HUDEP-2 (cell line): ENCODE measurements at regions not wholly inside any gene's neighbourhood (a gene's known extent, or its start where the extent isn't known, plus 50 kb on each side); places are given as distances from the start of the nearest gene placed in this dataset.

Experiments used
- DNase-seq, 76 experiments: peaks; one replicate each; lab custom pipeline; 2025; ENCODE audit not compliant: unreplicated experiment in 76 of 76; lab: John Stamatoyannopoulos, UW

DNA sequence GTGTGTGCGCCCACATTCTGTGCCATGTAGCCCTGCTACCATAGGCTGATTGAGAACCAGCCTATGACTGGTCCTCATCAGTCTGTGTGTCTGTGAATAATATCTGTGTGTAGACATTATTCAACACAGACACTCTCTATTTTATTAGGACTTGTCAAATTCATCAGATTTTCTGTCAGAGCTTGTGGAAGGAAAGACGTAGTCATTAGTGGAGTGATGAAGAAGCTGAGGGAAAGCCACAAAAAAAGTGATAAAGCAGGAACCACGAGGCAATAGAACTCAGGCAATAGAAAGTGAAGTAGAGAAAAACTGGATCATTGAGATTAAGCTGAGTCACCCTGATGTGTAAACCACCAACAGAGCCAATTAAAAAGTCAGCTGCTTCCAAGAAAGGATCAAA, 122.2 kb upstream of the MARCKS start:
- DNase-seq: no peak

DNA sequence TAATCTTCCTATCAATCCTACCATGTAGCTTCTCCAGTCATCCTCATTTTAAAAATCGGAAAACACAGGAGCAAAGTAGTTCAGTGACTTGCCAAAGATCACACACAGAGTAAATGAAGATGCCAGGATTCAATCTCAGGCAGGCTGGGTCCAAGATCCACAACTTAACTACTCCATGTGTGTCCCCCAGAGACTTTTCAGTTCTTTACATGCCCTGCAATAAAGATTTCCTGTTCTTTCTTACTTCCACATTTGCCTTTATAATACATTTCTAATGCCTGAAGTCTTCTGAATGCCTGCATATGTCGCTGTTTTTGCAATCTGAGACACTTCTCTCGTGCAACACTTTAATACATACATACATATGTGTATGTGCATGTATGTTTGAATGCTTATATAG, 121.7 kb upstream of the MARCKS start:
- no peak for DNase-seq

- no peak for DNase-seq
Observed at GRCh38 chr6:113736978-113737377, 120.2 kb upstream of the MARCKS start.

- DNase-seq: no peak
Observed at GRCh38 chr6:113739041-113739655, 118.0 kb upstream of the MARCKS start.

- no peak for DNase-seq
Observed at GRCh38 chr6:113741651-113742050, 115.5 kb upstream of the MARCKS start.

DNA sequence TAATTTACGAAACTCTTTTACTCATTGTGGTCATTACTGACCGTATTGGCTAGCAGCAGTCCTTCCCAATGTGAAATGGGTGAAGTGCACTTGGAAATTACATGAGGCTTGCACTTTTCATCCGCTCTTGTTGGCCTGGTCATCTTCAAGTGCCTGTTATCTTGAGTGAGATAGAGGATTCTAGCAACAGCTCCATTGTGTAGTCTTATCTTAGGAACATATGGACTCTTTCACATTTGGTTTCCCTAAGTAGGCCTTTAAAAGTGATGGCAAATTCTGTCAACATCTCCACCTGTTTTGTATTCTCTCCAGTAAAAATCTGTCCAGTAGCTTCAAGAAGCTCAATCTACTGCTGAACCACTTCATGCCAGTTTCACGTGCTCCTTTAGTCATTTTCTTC, 114.8 kb upstream of the MARCKS start:
- no peak for DNase-seq

DNA sequence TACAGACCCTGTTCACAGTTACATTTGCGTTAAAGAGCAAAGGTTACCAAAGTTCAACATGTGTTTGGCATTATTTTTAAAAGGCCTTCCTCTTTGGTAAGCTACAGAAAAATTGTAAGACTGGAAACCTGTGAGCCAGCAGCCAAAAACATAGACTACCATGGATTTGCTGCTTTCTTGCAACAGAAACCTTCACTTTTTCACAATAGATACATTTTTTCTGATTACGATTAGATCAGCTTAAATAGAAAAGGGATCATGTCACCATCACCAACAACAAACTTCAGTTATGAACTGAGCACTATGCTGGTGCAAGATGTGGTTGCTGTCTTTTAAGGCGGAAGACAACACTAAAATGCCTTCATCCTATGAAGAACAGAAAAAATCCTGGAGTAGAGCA, 112.3 kb upstream of the MARCKS start:
- no peak for DNase-seq

DNA sequence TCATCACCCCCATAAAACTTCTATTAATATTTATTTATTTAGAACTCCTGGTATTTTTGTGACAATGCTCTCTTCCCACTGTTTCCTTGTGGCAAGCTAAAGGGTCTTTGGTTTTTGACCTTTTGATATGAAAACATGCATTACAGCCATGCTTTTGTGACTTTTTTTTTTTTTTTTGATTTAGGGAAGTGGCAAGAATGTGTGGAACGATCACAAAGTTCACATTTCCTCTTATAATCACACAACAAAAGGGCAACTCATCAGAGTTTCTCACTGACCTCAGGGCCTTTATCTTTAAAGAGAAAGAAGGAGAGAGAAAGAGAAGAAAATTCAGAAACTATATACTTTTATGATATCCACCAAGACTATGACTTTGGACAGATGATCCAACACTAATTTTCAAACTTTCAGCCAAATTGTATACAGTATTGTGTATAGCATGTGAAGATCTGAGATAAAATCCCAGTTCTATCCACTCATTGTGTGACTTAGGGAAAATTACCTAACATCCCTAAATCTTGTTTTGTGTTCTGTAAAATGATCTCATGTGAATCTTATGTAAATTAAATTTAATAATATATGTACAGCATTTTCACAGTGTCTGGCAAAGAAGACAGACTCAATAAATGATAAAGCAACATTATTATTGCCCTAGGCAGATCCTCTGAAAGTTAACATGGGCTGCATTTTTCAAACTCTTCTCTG, 106.8 kb upstream of the MARCKS start:
- DNase-seq: no peak

DNA sequence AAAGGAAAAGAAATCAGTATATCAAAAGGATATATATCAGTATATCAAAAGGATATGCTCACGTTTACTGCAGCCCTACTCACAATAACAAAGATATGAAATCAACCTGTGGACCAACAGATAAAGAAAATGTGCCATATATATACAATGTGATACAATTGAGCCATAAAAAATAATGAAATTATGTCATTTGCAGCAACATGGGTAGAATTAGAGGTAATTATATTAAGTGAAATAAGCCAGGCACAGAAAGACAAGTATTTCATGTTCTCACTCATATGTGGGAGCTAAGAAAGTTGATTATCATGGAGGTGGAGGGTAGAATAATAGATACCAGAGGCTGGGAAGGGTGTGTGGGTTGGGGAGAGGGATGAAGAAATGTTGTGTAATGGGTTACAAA, 102.9 kb upstream of the MARCKS start:
- DNase-seq: no peak

DNA sequence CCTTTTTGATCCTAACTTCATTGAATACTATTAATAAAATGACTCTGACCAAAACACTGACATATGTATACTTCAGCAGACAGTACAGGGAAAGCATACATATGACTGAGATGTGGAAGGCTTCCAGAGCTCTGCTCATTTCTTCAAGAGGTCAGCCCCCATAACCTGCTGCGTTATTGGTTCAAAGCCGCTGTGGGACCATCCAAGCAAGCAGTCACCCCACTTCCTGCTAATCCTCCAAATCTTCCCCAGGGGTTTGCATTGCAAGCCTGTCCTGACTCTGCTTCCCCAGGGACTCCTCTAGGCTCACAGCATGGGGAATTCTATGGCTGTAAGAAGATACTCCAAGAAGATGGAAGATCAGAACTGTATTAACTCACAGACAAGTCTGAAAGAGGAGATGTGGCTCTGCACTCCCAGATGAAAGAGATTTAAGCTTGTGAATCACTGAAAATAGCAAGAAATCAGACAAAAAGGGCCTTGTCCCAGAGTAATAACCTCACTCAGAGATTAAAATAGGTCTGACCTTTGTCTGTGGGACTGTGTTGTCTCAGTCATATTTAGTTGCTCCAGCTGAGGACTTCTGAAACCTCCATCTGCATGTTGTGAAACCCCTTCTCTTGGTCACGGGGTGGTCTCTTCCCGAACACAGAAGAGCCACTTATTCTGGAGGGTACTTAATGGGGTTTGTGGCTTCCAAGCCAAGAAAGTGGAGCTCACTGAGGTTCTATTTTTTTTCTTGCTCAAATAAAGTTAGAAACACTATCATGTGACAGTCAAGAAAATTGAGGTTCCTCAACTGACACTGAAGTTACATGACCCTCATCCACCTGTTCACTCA, 101.5 kb upstream of the MARCKS start:
- DNase-seq: no peak

- no peak for DNase-seq
Observed at GRCh38 chr6:113756290-113756665, 100.9 kb upstream of the MARCKS start.

GRCh38 chr6:113758214-113758613, 98.9 kb upstream of the MARCKS start:
- DNase-seq: no peak

DNA sequence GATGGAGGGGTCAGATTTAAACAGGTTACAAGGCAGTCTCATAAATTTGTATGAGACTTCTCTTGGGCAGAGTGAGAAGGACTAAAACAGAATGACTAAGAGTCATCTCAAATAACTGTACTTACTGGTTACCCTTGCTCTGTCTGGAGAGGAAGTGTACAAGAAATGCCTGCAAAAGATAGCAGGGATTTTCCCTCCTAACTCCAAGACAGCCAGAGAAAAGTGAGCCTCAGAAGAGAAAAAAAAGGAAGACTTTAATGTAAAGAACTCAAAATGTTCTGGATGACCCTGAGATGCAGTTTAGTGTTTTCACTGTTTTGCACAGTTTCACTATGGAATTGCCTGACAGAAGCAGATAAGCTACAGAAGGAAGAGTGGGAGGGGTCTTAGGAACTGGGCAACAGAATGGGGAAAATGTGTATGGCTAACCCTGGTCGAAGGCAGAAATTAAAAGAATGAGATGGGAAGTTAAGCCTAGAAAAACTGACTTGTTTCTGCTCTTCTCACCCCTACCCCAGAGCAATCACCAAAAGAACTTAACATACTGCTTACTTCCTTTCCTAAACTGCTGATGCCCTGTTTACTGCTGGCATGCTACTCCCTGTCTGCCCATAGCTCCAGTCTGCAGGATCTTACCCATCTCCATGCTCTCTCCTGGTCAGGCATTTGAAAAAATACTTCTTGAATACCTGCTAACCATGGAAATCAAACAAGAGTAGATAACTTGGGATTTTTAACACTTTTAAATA, 98.1 kb upstream of the MARCKS start:
- DNase-seq: no peak

DNA sequence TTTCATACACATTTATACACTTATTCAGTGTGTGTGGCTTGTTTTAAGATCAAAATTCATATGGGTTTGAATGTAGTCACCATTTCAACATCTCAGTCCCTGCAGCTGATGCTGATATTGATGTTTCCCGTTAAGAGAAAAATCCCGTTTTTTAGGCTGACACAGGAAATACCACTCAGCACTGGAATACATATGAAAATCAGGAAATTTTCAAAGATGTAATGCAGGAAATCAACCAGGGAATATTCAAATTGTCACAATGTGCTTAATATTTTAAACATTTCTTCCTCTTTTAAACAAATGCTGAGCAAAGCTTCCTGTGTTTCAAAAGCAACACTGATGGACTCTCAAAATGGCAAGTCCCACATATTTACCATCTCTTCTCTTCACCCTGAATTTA, 94.5 kb upstream of the MARCKS start:
- no peak for DNase-seq

DNA sequence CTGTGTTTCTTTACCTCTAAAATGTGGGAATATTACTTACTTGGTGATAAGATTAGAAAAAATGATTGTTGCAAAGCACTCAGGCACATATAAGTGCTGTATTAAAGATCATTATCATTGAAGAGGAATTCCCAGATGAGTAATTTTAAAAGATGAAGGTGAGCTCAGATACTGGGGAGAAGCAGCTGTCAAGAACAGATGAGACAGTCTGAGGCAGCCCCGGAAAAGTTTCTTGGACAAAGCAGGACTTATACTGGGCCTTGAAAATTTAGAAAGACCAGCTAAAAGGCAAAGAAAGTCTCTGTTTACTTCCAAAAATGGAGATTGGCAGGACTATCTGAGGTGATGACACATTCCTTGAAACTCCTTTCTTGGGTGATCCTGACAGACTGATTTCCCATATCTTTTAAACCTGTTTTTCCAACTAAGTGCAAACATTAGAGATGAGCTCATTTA, 93.8 kb upstream of the MARCKS start:
- no peak for DNase-seq

DNA sequence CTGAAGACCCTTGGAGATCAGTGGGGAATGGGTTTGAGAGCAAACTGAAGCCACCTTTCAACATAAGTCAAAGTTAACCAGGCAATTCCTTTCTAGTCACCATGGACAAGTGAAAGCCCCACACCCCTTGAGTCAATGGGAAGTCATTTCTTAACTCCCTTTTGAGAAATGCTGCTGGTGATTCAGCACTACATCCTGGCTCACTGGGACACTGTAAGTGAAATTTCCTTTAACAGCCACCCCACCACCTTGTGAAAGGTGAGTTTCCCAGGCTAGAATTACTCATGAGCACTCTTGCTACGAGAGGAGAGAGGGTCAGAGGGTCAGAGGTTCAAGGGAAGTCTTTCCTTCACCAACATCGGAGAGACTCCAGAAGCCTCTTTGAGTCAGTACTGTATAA, 93.3 kb upstream of the MARCKS start:
- no peak for DNase-seq

DNA sequence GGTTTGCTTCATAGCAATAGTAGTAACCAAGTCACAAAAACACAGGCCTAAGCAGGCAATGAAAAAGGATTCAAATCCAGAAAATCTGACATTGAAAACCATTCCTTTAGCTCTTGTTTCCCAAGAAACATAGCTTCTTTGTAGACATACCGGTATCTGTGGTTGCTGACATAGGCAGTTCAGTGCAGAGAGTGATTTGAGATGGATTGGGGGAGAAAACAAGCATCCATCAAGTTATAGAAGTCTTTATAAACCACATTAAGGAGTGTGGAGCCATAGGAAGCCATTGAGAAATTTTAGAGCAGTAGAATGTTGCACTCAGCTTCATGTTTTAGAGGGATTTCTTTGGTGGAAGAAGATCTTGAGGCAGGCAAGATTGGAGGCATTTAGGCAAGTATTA, 91.2 kb upstream of the MARCKS start:
- no peak for DNase-seq

DNA sequence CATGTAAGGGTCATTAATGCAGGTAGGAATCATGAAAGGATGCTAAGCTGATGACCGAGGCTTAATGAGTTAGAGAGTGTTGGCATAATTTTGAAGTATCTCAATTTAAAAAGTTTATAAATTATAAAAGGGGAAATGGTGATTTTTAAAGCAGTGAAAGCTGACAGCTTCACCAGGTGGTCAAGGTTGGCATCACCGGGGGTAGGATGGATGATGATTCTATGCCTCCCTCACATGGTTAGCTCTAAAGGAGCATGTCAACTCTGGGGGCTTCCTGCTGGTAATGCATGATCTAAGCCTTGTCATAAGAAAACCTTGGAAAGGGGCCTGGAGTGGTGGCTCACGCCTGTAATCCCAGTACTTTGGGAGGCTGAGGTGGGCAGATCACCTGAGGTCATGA, 89.2 kb upstream of the MARCKS start:
- no peak for DNase-seq

DNA sequence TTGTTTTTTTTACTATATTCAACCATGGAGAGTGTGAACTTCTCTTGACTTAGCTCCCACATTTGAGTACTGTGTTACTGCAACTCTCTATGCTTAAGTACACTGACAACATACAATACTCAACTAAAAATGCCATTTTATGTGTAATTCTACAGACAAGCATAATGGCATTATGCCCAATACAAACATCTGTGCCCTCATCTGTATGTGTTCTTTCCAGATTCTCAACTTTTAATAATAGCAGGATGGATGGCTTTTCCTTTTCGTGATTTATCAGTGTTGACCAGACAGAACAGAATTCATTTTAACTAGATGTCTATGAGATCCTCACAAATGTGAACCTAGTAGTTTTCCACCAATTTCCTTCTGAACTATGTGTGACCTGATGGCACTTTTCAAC, 84.2 kb upstream of the MARCKS start:
- DNase-seq: no peak

- DNase-seq: no peak
Observed at GRCh38 chr6:113774127-113774825, 82.9 kb upstream of the MARCKS start.

DNA sequence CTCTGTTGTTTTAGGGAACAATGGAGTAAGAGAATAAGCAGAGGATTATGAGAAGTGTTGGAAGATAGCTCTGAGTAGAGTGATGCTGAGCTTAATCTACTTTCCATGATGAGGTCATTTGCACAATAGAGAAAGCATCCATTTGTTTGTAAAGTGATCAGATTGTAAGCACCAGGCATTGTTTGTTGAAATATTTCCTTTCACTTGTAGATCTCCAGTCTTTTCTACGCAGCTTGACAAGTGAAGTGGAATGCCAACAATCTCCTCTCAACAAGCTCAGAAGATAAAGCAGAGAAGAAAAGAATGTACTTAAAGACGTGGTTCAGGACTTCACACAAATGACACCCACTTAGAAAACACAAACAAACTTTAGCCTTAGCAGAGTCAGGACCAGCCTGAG, 80.1 kb upstream of the MARCKS start:
- no peak for DNase-seq
